HepG2 (cell line): ENCODE measurements at regions not wholly inside any gene's neighbourhood (a gene's known extent, or its start where the extent isn't known, plus 50 kb on each side); places are given as distances from the start of the nearest gene placed in this dataset.

ENCODE experiments used
- CEBPB ChIP-seq: IDR thresholded peaks from 2 replicates; pipeline ENCODE4 v1.6.1; 2011; ENCODE audit warnings: low read depth, low read length, improper control_type of control experiment, borderline replicate concordance
- CEBPG ChIP-seq: IDR thresholded peaks from 2 replicates; pipeline ENCODE4 v1.6.1; 2016
- FOXA3 ChIP-seq: IDR thresholded peaks from 2 replicates; pipeline ENCODE4 v1.6.1; 2016; ENCODE audit warnings: missing genetic modification reagents, missing compliant biosample characterization
- GATAD2A ChIP-seq: IDR thresholded peaks from 2 replicates; pipeline ENCODE4 v1.6.1; 2016
- HDAC6 ChIP-seq: fragments of 200-600 bp; sonication (generic); IDR thresholded peaks from 2 replicates; pipeline ENCODE4 v1.7.0; 2017; ENCODE audit warnings: mild to moderate bottlenecking, antibody characterized with exemption, low read length, low read depth
- HHEX ChIP-seq: IDR thresholded peaks from 2 replicates; pipeline ENCODE4 v1.6.1; 2016; ENCODE audit warnings: control low read depth
- KLF16 ChIP-seq, 2 experiments: sonication (generic) in 1 of 2; formaldehyde crosslinking in 1 of 2; IDR thresholded peaks; 2 replicates each; pipeline versions ENCODE4 v1.6.1 to v1.8.0; 2016 to 2023; ENCODE audit warnings: missing genetic modification reagents in 2 of 2, missing compliant biosample characterization in 1 of 2
- MAX ChIP-seq: IDR thresholded peaks from 2 replicates; pipeline ENCODE4 v1.6.1; 2012; ENCODE audit warnings: inconsistent platforms
- NFIC ChIP-seq: IDR thresholded peaks from 2 replicates; pipeline ENCODE4 v1.6.1; 2012; ENCODE audit warnings: mild to moderate bottlenecking, low read length, inconsistent platforms
- RELA ChIP-seq: sonication (generic); formaldehyde crosslinking; IDR thresholded peaks from 2 replicates; pipeline ENCODE4 v1.4.0; 2020; ENCODE audit warnings: missing genetic modification reagents
- RERE ChIP-seq: IDR thresholded peaks from 2 replicates; pipeline ENCODE4 v1.6.1; 2016; ENCODE audit warnings: low read depth, missing genetic modification reagents, missing compliant biosample characterization
- SOX5 ChIP-seq: IDR thresholded peaks from 2 replicates; pipeline ENCODE4 v1.6.1; 2016; ENCODE audit warnings: borderline replicate concordance
- STAG1 ChIP-seq: sonication (generic); formaldehyde crosslinking; IDR thresholded peaks from 2 replicates; pipeline ENCODE4 v1.4.0; 2020; ENCODE audit warnings: missing genetic modification reagents
- TCF12 ChIP-seq, 2 experiments: fragments of 450-650 bp in 1 of 2; sonication (generic) in 1 of 2; formaldehyde crosslinking in 1 of 2; IDR thresholded peaks; 2 replicates each; pipeline versions ENCODE4 v1.6.1 to v1.8.0; 2017 to 2022; ENCODE audit warnings: antibody characterized with exemption in 1 of 2, mild to moderate bottlenecking in 1 of 2, missing genetic modification reagents in 1 of 2, moderate library complexity in 1 of 2
- ZNF251 ChIP-seq: sonication (generic); formaldehyde crosslinking; IDR thresholded peaks from 2 replicates; pipeline ENCODE4 v1.9.0; 2021; ENCODE audit warnings: mild to moderate bottlenecking, missing genetic modification reagents
- ZNF572 ChIP-seq: sonication (generic); formaldehyde crosslinking; IDR thresholded peaks from 2 replicates; pipeline ENCODE4 v1.5.1; 2020; ENCODE audit warnings: mild to moderate bottlenecking, missing genetic modification reagents
- ZNF597 ChIP-seq: sonication (generic); formaldehyde crosslinking; IDR thresholded peaks from 2 replicates; pipeline ENCODE4 v1.5.0; 2020; ENCODE audit warnings: missing genetic modification reagents
- ZNF646 ChIP-seq: sonication (generic); formaldehyde crosslinking; IDR thresholded peaks from 2 replicates; pipeline ENCODE4 v1.9.0; 2021; ENCODE audit warnings: mild to moderate bottlenecking, missing genetic modification reagents

- peak; percentile 81 for TF ChIP-seq RERE (CRISPR knock-in tag)
- no peak for TF ChIP-seq TCF12 (IDR thresholded peaks at IDR 0.05)
- TF ChIP-seq TCF12 (CRISPR knock-in tag; IDR thresholded peaks at IDR 0.05), result no peak
- no peak for TF ChIP-seq ZNF597
- TF ChIP-seq ZNF646, result no peak
- TF ChIP-seq CEBPB, result 0 out of 2 replicates have a peak, but pooled peaks have one; percentile 25
- peak; percentile 48; the same call in 1 of the 2 replicates for TF ChIP-seq FOXA3 (CRISPR knock-in tag)
- peak; percentile 57 for TF ChIP-seq CEBPG (CRISPR knock-in tag)
- TF ChIP-seq MAX, result 0 out of 2 replicates have a peak, but pooled peaks have one; percentile 18
- no peak for TF ChIP-seq RELA (CRISPR knock-in tag)
- peak; percentile 74; the same call in 1 of the 2 replicates for TF ChIP-seq NFIC
- TF ChIP-seq STAG1 (CRISPR knock-in tag), result no peak
- peak; percentile 69 for TF ChIP-seq SOX5 (CRISPR knock-in tag)
- TF ChIP-seq GATAD2A, result peak; percentile 54
- peak; percentile 92 for TF ChIP-seq HHEX (CRISPR knock-in tag)
- no peak for TF ChIP-seq ZNF572 (CRISPR knock-in tag)
- no peak for TF ChIP-seq HDAC6
- TF ChIP-seq KLF16 (CRISPR knock-in tag; IDR thresholded peaks at IDR 0.05), result 0 out of 4 replicates have a peak, but pooled peaks of 1 of the 2 experiments have one; percentile 27
- no peak for TF ChIP-seq ZNF251 (CRISPR knock-in tag)
Measured at GRCh38 chr12:115078334-115078733, 394.4 kb upstream of the TBX3 start (continued).
